ENCODE measurements at regions not wholly inside any gene's neighbourhood (a gene's known extent, or its start where the extent isn't known, plus 50 kb on each side); places are given as distances from the start of the nearest gene placed in this dataset.

- Histone ChIP-seq H2BK5ac (ENCODE audit: low read depth, low read length) (no peak overlapping the region), H3K27ac (ENCODE audit: low read depth, low read length) (no peak overlapping the region), H2AFZ (ENCODE audit: low read length) (no peak overlapping the region), H2AK5ac (ENCODE audit: low read depth, low read length) (no peak overlapping the region), H3K79me2 (ENCODE audit: control insufficient read depth in 1 of 2, insufficient read depth in 2 of 2, low read length in 2 of 2) (no peaks in the 10 kb centered on the region), H3K23me2 (ENCODE audit: low read depth, low read length) (no peaks in the 10 kb centered on the region), H3K9ac (replicated peaks in 1 of 4; ENCODE audit: extremely low read depth in 1 of 4, low read depth in 3 of 4, low read length in 3 of 4) (no peak overlapping the region), H4K91ac (replicated peaks; ENCODE audit: insufficient read length, low read length) (no peak overlapping the region), H2BK15ac (ENCODE audit: low read length) (no peak overlapping the region), H3K4me3 (ENCODE audit: extremely low read depth in 1 of 4, insufficient read depth in 2 of 4, low read depth in 3 of 4, low read length in 4 of 4) (no peak overlapping the region), H3K79me1 (ENCODE audit: low read depth, low read length) (no peaks in the 10 kb centered on the region), H3K18ac (ENCODE audit: extremely low read depth, low read length) (no peak overlapping the region), H4K20me1 (replicated peaks in 1 of 2; ENCODE audit: control insufficient read depth in 1 of 2, insufficient read depth in 2 of 2, low read length in 2 of 2) (no peaks in the 10 kb centered on the region), H3K56ac (replicated peaks; ENCODE audit: insufficient read length, low read depth, low read length) (no peak overlapping the region), H2BK120ac (replicated peaks; ENCODE audit: low read depth, low read length) (no peak overlapping the region), H3K9me3 (ENCODE audit: insufficient read depth in 2 of 2, low read depth in 1 of 2, low read length in 1 of 2) (peaks cover 3 to 5% of the 10 kb centered on the region in 2 experiments; a peak in 2 of 4 replicates), H3K4me2 (ENCODE audit: insufficient read depth in 1 of 2, low read depth in 2 of 2, low read length in 2 of 2) (no peak overlapping the region), H4K8ac (ENCODE audit: extremely low read depth, insufficient read depth, low read length) (no peak overlapping the region), H2BK20ac (ENCODE audit: low read length) (no peak overlapping the region), H3K23ac (ENCODE audit: insufficient read length) (no peak overlapping the region), H3K4me1 (replicated peaks in 1 of 4; ENCODE audit: control insufficient read depth in 3 of 4, insufficient read depth in 4 of 4, low read length in 3 of 4) (no peaks in the 10 kb centered on the region), H4K5ac (ENCODE audit: insufficient read length, low read depth, low read length) (no peak overlapping the region), H3K27me3 (replicated peaks in 1 of 4; ENCODE audit: control insufficient read depth in 3 of 4, extremely low read depth in 1 of 4, insufficient read depth in 3 of 4, low read length in 3 of 4) (peaks cover 0 to 2% (median 0%) of the 10 kb centered on the region in 4 experiments; a peak in 1 of 7 replicates), H2BK12ac (ENCODE audit: low read depth, low read length) (no peak overlapping the region), H3K4ac (replicated peaks; ENCODE audit: insufficient read length, low read depth, low read length) (no peak overlapping the region), H3K14ac (ENCODE audit: insufficient read length) (no peak overlapping the region), H3K36me3 (ENCODE audit: control insufficient read depth in 2 of 4, insufficient read depth in 4 of 4, low read length in 3 of 4) (no peaks in the 10 kb centered on the region)
- WGBS, 2 experiments (ENCODE audit: extremely low coverage in 1 of 2, insufficient coverage in 1 of 2, insufficient read length in 1 of 2, insufficient replicate concordance in 2 of 2, low coverage in 1 of 2, low lambda C conversion rate in 2 of 2, missing lambda C conversion rate in 1 of 2): 85% methylated on average over 4 of the region's 4 CpGs; no CpG with 5 or more reads in 1 of the 2 experiments
- DNase-seq (ENCODE audit: low read depth in 1 of 2, low spot score in 2 of 2): no peak
- no peak for FAIRE-seq
- ChIA-PET CTCF (ENCODE audit: partially characterized antibody) (no interaction called here), POLR2A (ENCODE audit: partially characterized antibody) (no interaction called here)
- no peak for TF ChIP-seq USF2 (IDR thresholded peaks at IDR 0.05; ENCODE audit: low read length)
These were observed 185.2 kb downstream of the SOX11 start for GRCh38 chr2:5877360-5877759.

All from H1 (cell line).